GM18868 (cell line): ENCODE measurements at regions not wholly inside any gene's neighbourhood (a gene's known extent, or its start where the extent isn't known, plus 50 kb on each side); places are given as distances from the start of the nearest gene placed in this dataset.

Experiments used
- ATAC-seq: cut with Tn5 transposase; IDR thresholded peaks from one replicate; pipeline ENCODE4 v1.9.1; 2021; ENCODE audit warnings: mild to moderate bottlenecking, moderate library complexity; ENCODE audit not compliant: unreplicated experiment

DNA sequence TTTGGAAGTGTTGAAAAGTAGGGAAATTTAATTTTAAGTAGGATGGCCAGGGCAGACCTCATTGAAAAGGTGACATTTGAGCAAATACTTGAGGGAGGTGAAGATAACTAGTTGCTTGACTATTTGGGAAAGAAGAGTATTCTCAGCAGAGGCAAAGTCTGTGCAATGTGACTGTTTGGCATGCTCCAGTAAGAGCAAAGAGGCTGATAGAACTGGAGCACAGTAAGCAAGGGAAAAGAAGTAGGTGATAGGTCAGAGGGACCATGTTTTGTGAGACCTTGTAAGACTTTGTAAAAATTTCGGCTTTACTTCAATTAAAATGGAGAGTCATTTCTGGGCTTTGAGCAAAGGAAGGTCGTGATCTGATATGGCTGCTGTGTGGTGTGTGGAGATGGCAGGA lies 335.8 kb downstream of the ZIC1 start:
- ATAC-seq, result no peak

DNA sequence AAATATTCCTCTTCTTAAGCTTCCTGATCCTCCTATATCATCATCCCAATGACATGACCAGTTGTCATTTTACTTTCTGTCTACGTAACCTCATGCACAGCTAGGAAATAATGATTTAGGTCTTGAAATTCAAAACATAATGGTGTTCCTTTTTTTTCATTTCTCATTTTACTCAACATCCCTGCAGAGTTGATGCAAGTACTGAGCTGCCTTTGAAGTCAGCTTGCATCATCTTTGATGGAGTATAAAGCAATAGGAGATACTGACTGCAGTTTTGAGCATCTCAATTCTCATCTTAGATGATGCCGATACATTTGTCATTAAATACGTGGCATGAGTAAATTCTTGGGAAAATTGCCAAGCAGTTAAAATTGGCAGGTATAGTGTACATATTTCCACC lies 346.1 kb downstream of the ZIC1 start:
- ATAC-seq, result no peak

DNA sequence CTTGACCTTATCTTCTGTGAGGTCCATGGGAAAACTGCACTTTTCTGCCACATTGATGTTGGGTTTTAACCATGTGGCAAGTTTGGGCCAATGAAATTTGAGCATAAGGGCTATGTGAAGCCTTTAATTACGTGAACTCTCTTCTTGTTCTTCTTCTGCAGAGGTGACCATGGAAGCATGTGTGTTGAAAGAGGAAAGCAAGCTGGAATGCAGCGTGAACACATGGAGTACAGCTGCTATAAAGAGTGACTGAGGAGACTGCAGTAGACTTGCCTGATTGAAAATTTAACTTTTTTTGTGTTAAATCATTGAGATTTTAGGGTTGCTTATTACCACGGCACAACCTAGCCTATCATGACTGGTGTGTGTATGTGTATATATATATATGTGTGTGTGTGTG lies 347.3 kb downstream of the ZIC1 start:
- ATAC-seq, result no peak

DNA sequence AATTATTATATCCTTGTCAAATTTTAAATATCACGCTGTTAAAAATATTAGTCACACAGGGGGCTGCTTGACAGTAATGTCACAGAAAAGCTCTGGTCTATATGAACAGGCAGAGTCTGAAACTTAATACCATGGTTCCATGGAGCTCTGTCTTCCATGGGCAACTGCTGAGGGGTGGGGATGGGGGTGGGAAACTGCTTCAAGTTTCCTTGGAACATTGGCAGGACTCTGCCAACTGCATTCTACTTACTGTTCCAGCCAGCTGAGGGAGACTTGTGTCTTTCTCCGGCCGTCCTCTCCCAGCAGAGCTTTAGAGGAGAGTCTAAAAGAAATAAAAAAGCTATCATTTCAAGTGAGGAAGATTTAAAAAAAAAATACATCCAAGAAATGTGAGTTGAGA lies 348.7 kb downstream of the ZIC1 start:
- ATAC-seq, result no peak

DNA sequence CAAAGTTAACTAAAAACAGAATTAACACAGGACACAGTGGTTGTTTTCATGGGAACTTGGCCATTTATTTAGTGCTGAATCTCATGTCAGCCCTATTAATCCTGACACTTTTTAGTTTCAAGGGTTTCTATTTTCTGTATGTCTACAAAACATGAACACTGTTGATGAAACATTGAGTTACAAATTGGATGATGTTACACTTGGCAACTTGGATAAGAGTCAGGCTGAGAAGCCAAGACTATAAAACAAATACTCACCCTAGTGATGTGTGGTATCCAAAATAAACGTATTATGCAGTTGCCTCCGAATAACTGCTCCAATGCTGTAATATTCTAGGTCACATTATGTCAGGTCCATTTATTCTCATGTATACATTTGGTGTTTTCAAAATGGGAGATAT lies 349.6 kb downstream of the ZIC1 start:
- ATAC-seq, result no peak

DNA sequence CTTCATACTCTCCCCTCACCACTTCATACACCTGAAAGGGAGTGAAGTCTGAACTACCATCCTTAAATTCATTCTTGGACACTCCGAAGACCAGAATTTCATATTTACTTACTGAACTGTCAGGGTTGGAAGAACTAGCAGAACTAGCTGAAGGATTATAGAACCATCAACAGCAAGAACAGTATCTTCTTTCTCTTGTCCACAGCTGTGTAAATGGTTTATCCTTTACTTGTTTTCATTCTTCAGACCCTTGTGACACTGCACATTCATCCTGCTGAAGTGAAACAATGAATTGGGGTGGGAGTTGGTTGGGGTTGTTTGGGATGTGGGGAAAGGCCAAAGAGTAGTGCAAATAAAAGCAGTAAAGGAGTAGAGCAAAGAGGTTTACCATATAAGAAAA lies 350.9 kb downstream of the ZIC1 start:
- no peak for ATAC-seq

DNA sequence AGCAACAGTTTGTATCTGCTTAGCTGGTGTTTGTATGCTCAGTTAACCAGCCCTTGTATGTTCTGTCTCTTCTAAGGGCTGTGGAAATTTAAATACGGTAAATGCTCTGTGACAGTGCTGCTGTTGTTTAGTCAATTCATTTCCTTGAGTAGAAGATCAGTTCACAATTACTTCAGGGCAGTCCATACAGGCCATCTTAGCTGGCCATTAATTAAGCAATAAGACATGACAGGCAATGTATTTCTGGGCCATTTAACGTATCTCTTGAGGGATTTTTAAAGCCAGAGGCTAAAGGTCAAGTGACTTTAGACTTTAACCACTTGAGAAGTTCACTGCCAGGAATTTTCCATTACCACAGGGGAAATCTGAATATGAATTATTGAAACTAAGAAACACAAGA lies 351.8 kb downstream of the ZIC1 start:
- no peak for ATAC-seq

DNA sequence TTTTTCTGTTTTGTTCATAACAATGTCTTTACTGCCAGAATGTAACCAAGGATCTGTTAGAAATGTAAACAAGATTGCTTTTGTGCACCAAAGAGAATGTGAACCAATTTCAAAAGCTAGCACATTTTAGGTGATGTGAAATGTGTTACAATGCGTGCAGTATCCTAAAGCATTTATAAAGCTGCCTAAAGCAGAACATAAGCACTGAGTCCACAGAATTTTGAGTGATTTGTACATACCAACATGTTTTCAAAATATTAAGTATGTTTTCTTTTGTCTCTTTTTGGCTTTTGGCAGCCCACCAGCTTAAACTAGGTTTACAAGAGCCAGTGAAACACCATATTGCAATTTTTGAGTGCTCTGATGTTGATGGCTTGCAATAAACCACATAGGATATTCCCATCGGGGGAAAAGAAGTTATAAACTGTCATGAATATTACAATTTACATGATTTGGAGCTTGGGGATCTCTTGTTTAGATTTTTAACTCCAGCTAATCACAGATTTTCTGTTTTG lies 364.0 kb downstream of the ZIC1 start:
- ATAC-seq, result no peak

- ATAC-seq, result no peak
Measured at GRCh38 chr3:147775411-147775810, 366.2 kb downstream of the ZIC1 start.

GRCh38 chr3:147775816-147776530 lies 366.8 kb downstream of the ZIC1 start:
- ATAC-seq, result no peak

DNA sequence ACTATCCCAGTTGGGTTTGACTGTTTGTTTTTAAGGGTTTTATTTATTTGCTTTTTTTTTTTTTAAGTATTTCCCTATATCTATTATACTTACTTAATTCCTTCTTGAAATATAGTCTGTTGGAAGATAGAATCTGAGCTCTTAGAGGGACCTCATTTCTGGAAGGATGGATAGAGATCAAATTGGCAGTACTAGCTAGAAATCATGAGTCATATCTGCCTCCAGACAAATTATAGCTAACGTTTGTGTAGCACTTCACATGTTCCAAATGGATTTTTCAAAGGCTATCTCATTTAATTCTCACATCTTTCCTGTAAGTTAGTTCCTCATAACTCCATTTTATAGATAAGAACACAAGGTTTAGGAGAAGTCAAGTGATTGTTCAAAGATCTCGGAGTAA lies 384.7 kb downstream of the ZIC1 start:
- no peak for ATAC-seq

GRCh38 chr3:147794596-147794995 lies 385.4 kb downstream of the ZIC1 start:
- ATAC-seq, result no peak

DNA sequence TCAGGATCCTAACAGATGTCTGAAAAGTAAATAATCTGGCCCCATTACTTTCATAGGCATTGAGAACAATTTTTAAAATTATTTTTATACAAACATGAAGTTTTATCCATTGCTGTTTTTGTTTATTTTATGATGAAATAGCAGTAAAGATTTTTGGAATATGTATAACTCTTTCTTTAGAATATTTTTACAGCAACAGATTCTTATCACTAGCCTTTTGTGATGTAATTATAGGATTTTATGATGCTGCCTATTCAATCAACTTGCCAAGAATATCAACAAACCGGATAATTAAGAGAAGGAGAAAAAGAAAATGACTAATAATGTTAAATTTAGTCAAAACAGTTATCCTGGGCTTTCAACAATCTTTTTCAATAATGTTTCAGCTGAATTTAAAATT lies 386.3 kb downstream of the ZIC1 start:
- ATAC-seq, result no peak

DNA sequence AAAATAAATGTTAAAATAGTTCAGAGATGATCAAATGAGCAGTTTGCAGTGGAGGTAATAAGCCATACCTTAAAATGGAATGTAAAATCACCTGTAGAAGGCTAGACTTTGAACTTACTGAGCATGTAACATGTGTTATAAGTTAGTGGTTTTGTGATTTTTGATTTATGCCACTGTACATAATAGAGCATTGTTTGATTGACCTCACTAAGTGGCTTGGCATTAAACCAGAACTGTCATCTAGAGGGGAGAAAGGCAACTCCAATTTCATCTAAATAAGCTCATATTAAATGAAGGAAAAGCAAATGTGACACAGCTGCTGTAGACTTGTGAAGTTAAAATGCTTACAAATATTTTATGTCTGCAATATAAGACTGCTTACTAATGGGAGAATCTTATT lies 387.9 kb downstream of the ZIC1 start:
- ATAC-seq, result no peak

- ATAC-seq, result no peak
Measured at GRCh38 chr3:147799601-147800000, 390.4 kb downstream of the ZIC1 start.

- ATAC-seq, result no peak
Measured at GRCh38 chr3:147807776-147808175, 398.6 kb downstream of the ZIC1 start.

- ATAC-seq, result no peak
Measured at GRCh38 chr3:147809206-147809605, 400.0 kb downstream of the ZIC1 start.

DNA sequence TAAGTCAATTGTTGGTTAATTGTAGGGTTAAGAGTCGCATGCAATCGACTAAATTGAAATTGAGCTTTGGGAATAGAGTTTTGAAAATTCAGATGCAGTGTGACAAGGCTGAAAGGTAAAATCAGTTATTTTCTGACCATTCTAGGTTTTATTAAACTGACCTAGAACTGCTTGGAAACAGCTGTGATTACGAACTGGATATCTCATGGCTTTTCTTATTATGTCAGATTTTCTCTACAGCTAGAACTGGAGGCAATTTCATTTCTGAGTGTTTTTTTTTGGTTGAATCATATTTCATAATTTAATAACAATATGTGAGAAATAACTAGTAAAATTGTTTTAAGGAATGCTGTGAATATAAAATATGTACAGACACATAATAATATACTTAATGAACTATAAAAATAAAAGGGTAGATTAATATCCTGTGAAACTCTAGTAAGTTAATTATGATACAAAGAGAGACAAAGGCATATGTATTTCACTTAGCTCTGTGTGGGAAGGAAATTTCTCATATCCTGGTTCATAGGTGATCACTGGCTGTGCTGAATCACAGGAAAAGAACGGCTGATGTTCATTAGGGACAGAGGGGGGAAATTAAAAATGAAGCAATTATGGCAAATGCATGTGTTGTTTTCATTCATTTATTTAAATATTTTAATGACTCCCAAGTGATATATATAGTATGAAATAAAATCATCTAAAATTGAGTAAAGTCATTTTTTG lies 403.2 kb downstream of the ZIC1 start:
- ATAC-seq, result no peak

DNA sequence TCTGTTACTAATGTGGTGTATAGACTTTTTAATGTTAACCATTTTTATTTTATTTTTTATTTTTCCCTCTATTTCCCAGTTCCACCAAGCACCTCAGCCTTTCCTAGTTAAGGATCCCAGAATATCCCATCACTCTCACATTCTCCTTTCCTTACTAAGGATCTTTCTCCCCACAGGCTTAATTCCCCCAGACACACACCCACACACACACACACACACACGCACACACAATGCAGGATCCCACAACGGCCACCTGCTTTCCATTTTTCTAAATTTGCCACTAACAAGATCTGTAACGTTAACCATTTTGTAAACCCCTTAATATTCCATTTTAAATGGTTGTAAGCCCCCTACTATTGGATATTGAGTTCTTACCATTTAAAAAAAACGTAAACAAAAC lies 404.1 kb downstream of the ZIC1 start:
- no peak for ATAC-seq

DNA sequence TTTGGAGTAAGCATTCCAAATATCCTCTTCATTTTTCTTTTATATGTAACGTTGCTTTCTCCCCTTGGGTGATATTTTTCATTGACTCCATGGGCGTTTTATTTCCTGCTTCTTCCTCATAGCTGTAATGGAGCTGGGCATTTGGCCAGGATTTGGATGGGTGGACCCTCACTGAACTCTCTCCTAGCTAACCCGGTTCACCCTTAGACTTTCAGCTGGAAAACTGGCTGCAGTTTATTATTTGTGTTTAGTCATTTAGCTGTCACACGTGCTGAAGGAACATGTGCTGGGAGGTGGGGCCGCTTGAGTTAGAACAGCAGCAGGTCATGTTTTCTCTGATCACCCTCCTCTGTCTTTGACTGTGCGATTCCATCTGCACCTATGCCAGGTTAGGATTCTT lies 407.6 kb downstream of the ZIC1 start:
- no peak for ATAC-seq

DNA sequence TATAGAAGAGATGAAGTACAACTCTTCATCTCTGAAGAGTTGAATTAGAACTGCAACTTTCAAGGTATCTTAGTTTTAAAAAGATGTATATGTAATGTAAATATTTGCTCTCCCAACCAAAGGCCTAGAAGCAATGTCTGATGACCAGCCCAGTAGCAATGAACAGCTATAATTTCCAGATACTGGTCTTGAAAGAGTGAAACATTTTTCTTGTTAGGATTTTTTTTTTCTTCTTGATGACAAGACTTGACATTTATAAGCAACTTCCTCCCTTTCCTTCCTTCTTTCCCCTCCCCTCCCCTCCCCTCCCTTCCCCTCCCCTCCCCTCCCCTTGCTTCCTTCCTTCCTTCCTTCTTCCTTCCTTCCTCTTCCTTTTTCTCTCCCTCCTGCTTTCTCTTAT lies 423.4 kb downstream of the ZIC1 start:
- no peak for ATAC-seq

DNA sequence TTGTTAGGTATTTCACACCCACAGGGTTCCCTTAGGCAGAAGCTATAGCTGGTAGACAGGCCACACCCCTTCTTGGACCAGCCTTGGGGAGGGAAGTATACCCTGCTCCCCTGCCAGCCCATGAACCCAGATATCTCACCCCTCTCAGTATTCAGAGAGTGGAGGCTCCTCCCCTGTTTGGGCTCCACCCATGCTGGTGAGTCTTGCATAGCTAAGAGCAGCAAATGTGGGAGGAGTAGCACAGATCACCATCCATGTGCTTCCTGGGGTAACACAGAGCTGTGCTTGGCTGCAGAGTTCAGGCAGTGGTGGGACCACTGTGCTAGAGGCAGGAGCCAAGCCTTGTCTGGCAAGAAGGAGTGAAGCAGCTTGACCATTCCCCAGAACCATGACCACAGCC lies 427.2 kb downstream of the ZIC1 start:
- no peak for ATAC-seq

DNA sequence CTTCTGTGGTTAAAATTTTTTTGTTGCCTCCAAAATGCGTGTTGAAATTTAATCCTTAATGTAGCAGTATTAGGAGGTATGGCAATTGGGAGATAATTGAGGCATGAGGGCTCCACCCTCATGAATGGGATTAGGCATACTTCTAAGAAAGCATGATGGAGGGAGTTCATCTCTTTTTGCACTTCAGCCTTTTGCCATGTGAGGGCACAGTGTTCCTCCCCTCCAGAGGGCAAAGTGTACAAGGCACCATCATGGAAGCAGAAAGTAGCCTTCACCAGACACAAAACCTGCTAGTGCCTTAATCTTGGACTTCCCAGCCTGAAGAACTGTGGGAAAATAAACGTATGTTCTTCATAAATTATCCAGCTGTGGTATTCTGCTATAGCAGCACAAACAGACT lies 429.5 kb downstream of the ZIC1 start:
- no peak for ATAC-seq
